Hepatocyte (in vitro differentiated cells): ENCODE measurements at regions not wholly inside any gene's neighbourhood (a gene's known extent, or its start where the extent isn't known, plus 50 kb on each side); places are given as distances from the start of the nearest gene placed in this dataset.

ENCODE experiments used
- DNase-seq: peaks from one replicate; pipeline ENCODE4 v3.0.0-alpha.2; 2016; ENCODE audit warnings: low spot score
- H2AFZ ChIP-seq: fragments of 200-600 bp; sonication (generic); 2 replicates; pipeline ENCODE4 v1.6.0; 2016; ENCODE audit warnings: antibody characterized with exemption, mild to moderate bottlenecking
- H3K27ac ChIP-seq: fragments of 200-600 bp; sonication (generic); 2 replicates; pipeline ENCODE4 v1.5.1; 2016; ENCODE audit warnings: mild to moderate bottlenecking
- H3K27me3 ChIP-seq: fragments of 200-600 bp; sonication (generic); 2 replicates; pipeline ENCODE4 v1.6.1; 2016
- H3K36me3 ChIP-seq: fragments of 200-600 bp; sonication (generic); replicated peaks from 2 replicates; pipeline ENCODE4 v1.5.1; 2016; ENCODE audit warnings: low read depth; ENCODE audit not compliant: insufficient read depth
- H3K4me1 ChIP-seq: fragments of 200-600 bp; sonication (generic); 2 replicates; pipeline ENCODE4 v1.5.1; 2016; ENCODE audit warnings: mild to moderate bottlenecking, moderate library complexity; ENCODE audit not compliant: insufficient read depth
- H3K4me2 ChIP-seq: fragments of 200-600 bp; sonication (generic); 2 replicates; pipeline ENCODE4 v1.6.0; 2016
- H3K4me3 ChIP-seq: fragments of 200-600 bp; sonication (generic); 2 replicates; pipeline ENCODE4 v1.5.1; 2016; ENCODE audit warnings: mild to moderate bottlenecking
- H3K79me2 ChIP-seq: fragments of 200-600 bp; sonication (generic); 2 replicates; pipeline ENCODE4 v1.6.0; 2017; ENCODE audit warnings: mild to moderate bottlenecking
- H3K9me2 ChIP-seq: fragments of 200-600 bp; sonication (generic); replicated peaks from 2 replicates; pipeline ENCODE4 v1.6.0; 2017; ENCODE audit warnings: mild to moderate bottlenecking; ENCODE audit not compliant: insufficient read depth
- H3K9me3 ChIP-seq: fragments of 200-600 bp; sonication (generic); 2 replicates; pipeline ENCODE4 v1.5.1; 2016; ENCODE audit warnings: low read depth, mild to moderate bottlenecking
- H4K20me1 ChIP-seq: fragments of 200-600 bp; sonication (generic); 2 replicates; pipeline ENCODE4 v1.6.0; 2016; ENCODE audit warnings: mild to moderate bottlenecking; ENCODE audit not compliant: insufficient read depth, poor library complexity, severe bottlenecking
- EZH2 ChIP-seq: fragments of 200-600 bp; sonication (generic); IDR thresholded peaks from 2 replicates; pipeline ENCODE4 v1.6.1; 2016; ENCODE audit warnings: antibody characterized with exemption, mild to moderate bottlenecking, borderline replicate concordance
- EZH2phosphoT487 ChIP-seq: fragments of 200-600 bp; sonication (generic); IDR thresholded peaks from one replicate; pipeline ENCODE4 v1.6.1; 2018; ENCODE audit warnings: antibody characterized with exemption, mild to moderate bottlenecking, low read depth, moderate library complexity; ENCODE audit not compliant: unreplicated experiment, severe bottlenecking
- WGBS: methylation state at CpG from one replicate; pipeline ENCODE4 v1.1.6; 2016; ENCODE audit warnings: low lambda C conversion rate; ENCODE audit errors: missing lambda C conversion rate; 5-methylcytosine and 5-hydroxymethylcytosine counted together
- TF ChIP-seq, protein P1 (sequence below): fragments of 200-600 bp; sonication (generic); IDR thresholded peaks from 2 replicates; pipeline ENCODE4 v1.5.1; 2016; ENCODE audit warnings: antibody characterized with exemption, mild to moderate bottlenecking; ENCODE audit not compliant: poor library complexity

DNA sequence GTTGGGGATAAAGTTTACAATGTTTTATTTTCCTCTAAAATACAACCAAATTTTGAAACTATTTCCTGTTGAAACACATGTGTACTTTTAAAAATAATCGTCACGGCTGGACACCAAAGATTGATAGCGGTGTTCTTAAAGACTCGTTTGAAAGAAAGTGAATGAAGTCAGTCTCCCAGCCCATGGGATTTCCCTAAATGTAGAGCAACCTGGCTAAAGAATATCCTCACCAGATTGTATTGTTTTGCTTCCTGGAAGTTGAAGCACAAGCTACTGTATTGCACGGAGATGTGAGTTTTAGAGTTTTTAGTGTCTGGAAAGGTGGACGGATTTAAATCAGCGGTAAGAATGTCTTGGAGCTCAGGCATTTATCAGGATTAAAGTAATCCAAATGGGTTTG, 189.5 kb downstream of the THBS2 start:
- no peaks in the 10 kb centered on the region for H3K36me3 ChIP-seq
- TF ChIP-seq EZH2phosphoT487: no peak
- TF ChIP-seq, protein P1, sequence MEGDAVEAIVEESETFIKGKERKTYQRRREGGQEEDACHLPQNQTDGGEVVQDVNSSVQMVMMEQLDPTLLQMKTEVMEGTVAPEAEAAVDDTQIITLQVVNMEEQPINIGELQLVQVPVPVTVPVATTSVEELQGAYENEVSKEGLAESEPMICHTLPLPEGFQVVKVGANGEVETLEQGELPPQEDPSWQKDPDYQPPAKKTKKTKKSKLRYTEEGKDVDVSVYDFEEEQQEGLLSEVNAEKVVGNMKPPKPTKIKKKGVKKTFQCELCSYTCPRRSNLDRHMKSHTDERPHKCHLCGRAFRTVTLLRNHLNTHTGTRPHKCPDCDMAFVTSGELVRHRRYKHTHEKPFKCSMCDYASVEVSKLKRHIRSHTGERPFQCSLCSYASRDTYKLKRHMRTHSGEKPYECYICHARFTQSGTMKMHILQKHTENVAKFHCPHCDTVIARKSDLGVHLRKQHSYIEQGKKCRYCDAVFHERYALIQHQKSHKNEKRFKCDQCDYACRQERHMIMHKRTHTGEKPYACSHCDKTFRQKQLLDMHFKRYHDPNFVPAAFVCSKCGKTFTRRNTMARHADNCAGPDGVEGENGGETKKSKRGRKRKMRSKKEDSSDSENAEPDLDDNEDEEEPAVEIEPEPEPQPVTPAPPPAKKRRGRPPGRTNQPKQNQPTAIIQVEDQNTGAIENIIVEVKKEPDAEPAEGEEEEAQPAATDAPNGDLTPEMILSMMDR: no peak
- no peak for TF ChIP-seq EZH2
- no peak for DNase-seq
- no peaks in the 10 kb centered on the region for H3K79me2 ChIP-seq
- H3K9me2 ChIP-seq: no peaks in the 10 kb centered on the region
- WGBS: 88% methylated on average over 7 of the region's 7 CpGs
- H4K20me1 ChIP-seq: no peaks in the 10 kb centered on the region
- H3K4me2 ChIP-seq: no peak overlapping the region
- no peaks in the 10 kb centered on the region for H3K9me3 ChIP-seq
- H3K27me3 ChIP-seq: no peaks in the 10 kb centered on the region
- no peak overlapping the region for H3K4me3 ChIP-seq
- H2AFZ ChIP-seq: no peak overlapping the region
- no peak overlapping the region for H3K27ac ChIP-seq
- no peaks in the 10 kb centered on the region for H3K4me1 ChIP-seq

DNA sequence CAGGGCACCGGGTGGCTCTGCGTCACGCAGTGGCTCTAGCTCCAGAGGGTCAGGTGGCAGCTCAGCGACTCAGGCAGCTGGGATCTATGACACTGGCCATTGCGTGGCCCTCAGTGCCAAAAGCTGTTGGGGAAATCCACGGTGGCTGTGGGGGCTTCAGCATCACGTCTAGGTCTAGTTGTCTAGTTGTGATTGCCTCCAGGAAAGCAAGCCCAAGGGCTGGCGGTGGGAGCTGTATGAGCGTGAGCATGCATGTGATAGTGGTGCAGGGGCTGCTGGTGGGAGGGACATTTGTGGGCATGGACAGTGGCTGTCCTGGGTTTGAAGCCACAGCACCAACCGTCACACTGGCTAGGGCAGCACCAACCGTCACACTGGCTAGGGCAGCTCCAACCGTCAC, 191.4 kb downstream of the THBS2 start:
- no peak overlapping the region for H2AFZ ChIP-seq
- TF ChIP-seq, protein P1: no peak
- TF ChIP-seq EZH2: no peak
- TF ChIP-seq EZH2phosphoT487: no peak
- DNase-seq: no peak
- no peaks in the 10 kb centered on the region for H3K9me3 ChIP-seq
- no peaks in the 10 kb centered on the region for H4K20me1 ChIP-seq
- no peaks in the 10 kb centered on the region for H3K79me2 ChIP-seq
- no peak overlapping the region for H3K4me2 ChIP-seq
- WGBS: 96% methylated on average over 12 of the region's 12 CpGs
- no peaks in the 10 kb centered on the region for H3K9me2 ChIP-seq
- H3K4me3 ChIP-seq: no peak overlapping the region
- H3K4me1 ChIP-seq: no peaks in the 10 kb centered on the region
- no peak overlapping the region for H3K27ac ChIP-seq
- H3K36me3 ChIP-seq: no peaks in the 10 kb centered on the region
- no peaks in the 10 kb centered on the region for H3K27me3 ChIP-seq

DNA sequence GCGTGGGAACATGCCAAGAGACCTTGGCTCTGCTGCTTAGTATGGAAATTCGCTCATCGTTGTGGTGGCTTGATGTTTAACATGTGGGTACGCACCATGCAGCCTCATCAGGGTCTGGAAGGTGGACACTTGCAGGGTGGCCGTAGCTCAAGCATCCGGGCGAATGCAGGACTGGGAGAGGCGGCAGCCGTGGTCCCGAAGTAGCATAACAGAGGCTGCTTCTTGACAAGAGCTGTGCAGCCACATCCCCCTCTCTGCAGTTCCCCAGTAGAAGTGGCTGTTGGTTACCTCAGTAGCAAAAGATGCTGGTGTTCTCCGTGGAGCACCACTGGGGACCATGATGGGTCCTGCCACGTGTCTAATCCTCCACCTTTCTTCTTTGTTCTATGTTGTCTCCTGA, 195.0 kb downstream of the THBS2 start:
- no peaks in the 10 kb centered on the region for H4K20me1 ChIP-seq
- no peaks in the 10 kb centered on the region for H3K4me1 ChIP-seq
- H3K79me2 ChIP-seq: no peaks in the 10 kb centered on the region
- H2AFZ ChIP-seq: no peak overlapping the region
- TF ChIP-seq, protein P1: no peak
- no peak for TF ChIP-seq EZH2phosphoT487
- WGBS: 84% methylated on average over 12 of the region's 12 CpGs
- no peak for DNase-seq
- H3K4me2 ChIP-seq: no peak overlapping the region
- no peaks in the 10 kb centered on the region for H3K36me3 ChIP-seq
- no peaks in the 10 kb centered on the region for H3K9me2 ChIP-seq
- H3K27ac ChIP-seq: no peak overlapping the region
- no peak overlapping the region for H3K4me3 ChIP-seq
- no peaks in the 10 kb centered on the region for H3K9me3 ChIP-seq
- no peaks in the 10 kb centered on the region for H3K27me3 ChIP-seq

DNA sequence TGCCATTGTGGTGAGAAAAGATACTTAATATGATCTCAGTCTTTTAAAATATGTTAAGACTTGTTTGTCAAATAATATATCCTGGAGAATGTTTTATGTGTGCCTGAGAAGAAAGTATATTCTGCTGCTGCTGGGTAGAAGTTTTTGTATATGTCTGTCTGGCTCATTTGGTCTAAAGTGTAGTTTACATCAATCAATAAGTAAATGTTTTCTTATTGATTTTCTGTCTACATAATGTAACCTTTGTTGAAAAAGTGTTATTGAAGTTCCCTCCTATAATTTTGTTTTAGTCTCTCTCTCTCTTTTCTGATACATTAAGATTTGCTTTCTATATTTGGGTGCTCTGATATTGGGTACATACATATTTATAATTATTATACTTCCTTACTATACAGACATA, 201.2 kb downstream of the THBS2 start:
- Histone ChIP-seq H3K4me3 (no peak overlapping the region), H2AFZ (no peak overlapping the region), H3K4me2 (no peak overlapping the region), H3K9me3 (no peaks in the 10 kb centered on the region), H3K36me3 (no peaks in the 10 kb centered on the region), H4K20me1 (no peaks in the 10 kb centered on the region), H3K4me1 (no peaks in the 10 kb centered on the region), H3K27ac (no peak overlapping the region), H3K9me2 (no peaks in the 10 kb centered on the region), H3K79me2 (no peaks in the 10 kb centered on the region), H3K27me3 (no peaks in the 10 kb centered on the region)
- no peak for DNase-seq
- TF ChIP-seq EZH2: no peak
- no peak for TF ChIP-seq EZH2phosphoT487
- TF ChIP-seq, protein P1: no peak
